ENCODE measurements at regions not wholly inside any gene's neighbourhood (a gene's known extent, or its start where the extent isn't known, plus 50 kb on each side); places are given as distances from the start of the nearest gene placed in this dataset.

DNA sequence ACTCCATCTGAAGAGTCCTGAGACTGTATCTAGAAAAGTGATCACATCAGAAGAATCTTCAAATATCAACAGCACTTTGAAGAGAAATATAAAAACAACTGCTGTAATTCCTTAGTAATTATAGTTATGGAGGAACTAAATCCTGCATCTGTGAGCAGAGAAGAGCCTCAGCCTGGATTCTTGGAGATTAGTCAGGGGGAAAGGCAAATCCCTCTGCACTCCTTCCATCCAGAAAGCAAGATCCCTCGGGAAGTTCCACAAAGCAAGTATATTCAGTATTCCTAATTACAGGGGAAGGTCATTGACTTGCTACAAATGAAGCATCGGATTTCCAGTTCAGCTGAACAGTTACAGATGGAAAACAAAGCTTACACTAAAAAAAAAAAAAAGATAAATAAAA lies 256.6 kb upstream of the IPO5 start:
- TF ChIP-seq, protein P1, sequence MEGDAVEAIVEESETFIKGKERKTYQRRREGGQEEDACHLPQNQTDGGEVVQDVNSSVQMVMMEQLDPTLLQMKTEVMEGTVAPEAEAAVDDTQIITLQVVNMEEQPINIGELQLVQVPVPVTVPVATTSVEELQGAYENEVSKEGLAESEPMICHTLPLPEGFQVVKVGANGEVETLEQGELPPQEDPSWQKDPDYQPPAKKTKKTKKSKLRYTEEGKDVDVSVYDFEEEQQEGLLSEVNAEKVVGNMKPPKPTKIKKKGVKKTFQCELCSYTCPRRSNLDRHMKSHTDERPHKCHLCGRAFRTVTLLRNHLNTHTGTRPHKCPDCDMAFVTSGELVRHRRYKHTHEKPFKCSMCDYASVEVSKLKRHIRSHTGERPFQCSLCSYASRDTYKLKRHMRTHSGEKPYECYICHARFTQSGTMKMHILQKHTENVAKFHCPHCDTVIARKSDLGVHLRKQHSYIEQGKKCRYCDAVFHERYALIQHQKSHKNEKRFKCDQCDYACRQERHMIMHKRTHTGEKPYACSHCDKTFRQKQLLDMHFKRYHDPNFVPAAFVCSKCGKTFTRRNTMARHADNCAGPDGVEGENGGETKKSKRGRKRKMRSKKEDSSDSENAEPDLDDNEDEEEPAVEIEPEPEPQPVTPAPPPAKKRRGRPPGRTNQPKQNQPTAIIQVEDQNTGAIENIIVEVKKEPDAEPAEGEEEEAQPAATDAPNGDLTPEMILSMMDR (IDR thresholded peaks at IDR 0.05; ENCODE audit: poor library complexity): no peak
- TF ChIP-seq EZH2 (IDR thresholded peaks at IDR 0.05; ENCODE audit: borderline replicate concordance): no peak
- TF ChIP-seq EZH2phosphoT487 (IDR thresholded peaks at IDR 0.05; ENCODE audit: low read depth, severe bottlenecking, unreplicated experiment): no peak

Measured in hepatocyte (in vitro differentiated cells).